AG20443 (cell line): ENCODE measurements at regions not wholly inside any gene's neighbourhood (a gene's known extent, or its start where the extent isn't known, plus 50 kb on each side); places are given as distances from the start of the nearest gene placed in this dataset.

Experiments used
- DNase-seq: peaks from one replicate; pipeline ENCODE4 v3.0.0; 2012; ENCODE audit warnings: low spot score, mixed read lengths

GRCh38 chr1:200252531-200252930 is 157.3 kb downstream of the ZNF281 start:
- DNase-seq: no peak

- DNase-seq: no peak
Measured at GRCh38 chr1:200250469-200250868, 159.4 kb downstream of the ZNF281 start.

- DNase-seq: no peak
Measured at GRCh38 chr1:200248541-200248940, 161.3 kb downstream of the ZNF281 start.

GRCh38 chr1:200247518-200247917 is 162.3 kb downstream of the ZNF281 start:
- DNase-seq: peak; percentile 18

- peak; percentile 34 for DNase-seq
Measured at GRCh38 chr1:200245473-200245872, 164.4 kb downstream of the ZNF281 start.

GRCh38 chr1:200243042-200243437 is 166.8 kb downstream of the ZNF281 start:
- no peak for DNase-seq

- no peak for DNase-seq
Measured at GRCh38 chr1:200242110-200243041, 167.5 kb downstream of the ZNF281 start.

- DNase-seq: no peak
Measured at GRCh38 chr1:200240656-200241055, 169.2 kb downstream of the ZNF281 start.

GRCh38 chr1:200238311-200238710 is 171.5 kb downstream of the ZNF281 start:
- no peak for DNase-seq

GRCh38 chr1:200237066-200237465 is 172.8 kb downstream of the ZNF281 start:
- no peak for DNase-seq

GRCh38 chr1:200234938-200235337 is 174.9 kb downstream of the ZNF281 start:
- DNase-seq: no peak

- DNase-seq: peak; percentile 55
Measured at GRCh38 chr1:200233393-200233792, 176.4 kb downstream of the ZNF281 start.

- peak; percentile 34 for DNase-seq
Measured at GRCh38 chr1:200231787-200232231, 178.0 kb downstream of the ZNF281 start.

GRCh38 chr1:200230671-200231070 is 179.2 kb downstream of the ZNF281 start:
- no peak for DNase-seq

- DNase-seq: no peak
Measured at GRCh38 chr1:200228486-200228885, 181.3 kb downstream of the ZNF281 start.

- DNase-seq: no peak
Measured at GRCh38 chr1:200228081-200228480, 181.8 kb downstream of the ZNF281 start.
